PC-3 (cell line): ENCODE measurements at regions not wholly inside any gene's neighbourhood (a gene's known extent, or its start where the extent isn't known, plus 50 kb on each side); places are given as distances from the start of the nearest gene placed in this dataset.
"Not testable (repeated sequence)": the region's sequence is repeated elsewhere in the genome, so short reads cannot be mapped to it uniquely, and the experiment has no call there.

Source experiments
- ATAC-seq: fragments of 200-7000 bp; cut with Tn5 transposase; 2 replicates; pipeline ENCODE4 v1.9.1; 2020; ENCODE audit warnings: mild to moderate bottlenecking, moderate library complexity
- BruUV-seq: library from RNA; stranded (reverse); fragments of 400-500 nt; replicated peaks from 2 replicates; lab custom pipeline; 2021; lab: Mats Ljungman, UMichigan
- CTCF ChIA-PET: fragments of 300-600 bp; sonication (Branson Sonifier 250); formaldehyde crosslinking; loops from one replicate; lab custom pipeline; 2022; ENCODE audit warnings: antibody characterized with exemption; lab: Charles Lee
- POLR2A ChIA-PET: fragments of 300-600 bp; sonication (Branson Sonifier 250); formaldehyde crosslinking; loops from one replicate; lab custom pipeline; 2022; ENCODE audit warnings: antibody characterized with exemption; ENCODE audit not compliant: unreplicated experiment; lab: Charles Lee
- DNase-seq: peaks from one replicate; pipeline ENCODE4 v3.0.0-alpha.2; 2015
- H2AFZ ChIP-seq: fragments of 300-600 bp; sonication (generic); 2 replicates; pipeline ENCODE4 v1.6.0; 2016; ENCODE audit warnings: antibody characterized with exemption, low read length
- H3F3A ChIP-seq: fragments of 300-600 bp; sonication (generic); one replicate; pipeline ENCODE4 v1.6.0; 2017; ENCODE audit warnings: antibody characterized with exemption, low read length, control low read depth, mild to moderate bottlenecking; ENCODE audit not compliant: unreplicated experiment
- H3K27ac ChIP-seq: fragments of 300-600 bp; sonication (generic); 2 replicates; pipeline ENCODE4 v1.5.1; 2016; ENCODE audit warnings: mild to moderate bottlenecking, low read length
- H3K27me3 ChIP-seq: fragments of 300-600 bp; sonication (generic); 2 replicates; pipeline ENCODE4 v1.6.1; 2016; ENCODE audit warnings: low read length, mixed read lengths
- H3K36me3 ChIP-seq: fragments of 300-600 bp; sonication (generic); 2 replicates; pipeline ENCODE4 v1.6.1; 2016; ENCODE audit warnings: low read depth, mixed run types, low read length, mixed read lengths
- H3K4me1 ChIP-seq: fragments of 300-600 bp; sonication (generic); 2 replicates; pipeline ENCODE4 v1.5.1; 2016; ENCODE audit warnings: low read length; ENCODE audit not compliant: insufficient read depth
- H3K4me2 ChIP-seq: fragments of 300-600 bp; sonication (generic); 2 replicates; pipeline ENCODE4 v1.6.0; 2016; ENCODE audit warnings: low read length
- H3K4me3 ChIP-seq: fragments of 300-600 bp; sonication (generic); 2 replicates; pipeline ENCODE4 v1.5.1; 2016; ENCODE audit warnings: mild to moderate bottlenecking, low read length, mixed read lengths
- H3K79me2 ChIP-seq: fragments of 300-600 bp; sonication (generic); 2 replicates; pipeline ENCODE4 v1.6.1; 2017; ENCODE audit warnings: low read length, mixed read lengths
- H3K9ac ChIP-seq: fragments of 300-600 bp; sonication (generic); 2 replicates; pipeline ENCODE4 v1.6.0; 2016; ENCODE audit warnings: mild to moderate bottlenecking, low read length
- H3K9me2 ChIP-seq: fragments of 300-600 bp; sonication (generic); replicated peaks from 2 replicates; pipeline ENCODE4 v1.6.1; 2016; ENCODE audit warnings: mixed run types, low read length, mixed read lengths
- H3K9me3 ChIP-seq: fragments of 300-600 bp; sonication (generic); 2 replicates; pipeline ENCODE4 v1.6.1; 2016; ENCODE audit warnings: low read length, mixed read lengths
- H4K20me1 ChIP-seq: fragments of 300-600 bp; sonication (generic); 2 replicates; pipeline ENCODE4 v1.6.1; 2016; ENCODE audit warnings: low read length, mixed read lengths
- EZH2 ChIP-seq: fragments of 300-600 bp; sonication (generic); IDR thresholded peaks from one replicate; pipeline ENCODE4 v1.6.1; 2017; ENCODE audit warnings: antibody characterized with exemption, mild to moderate bottlenecking, low read length; ENCODE audit not compliant: unreplicated experiment
- EZH2phosphoT487 ChIP-seq: fragments of 300-600 bp; sonication (generic); IDR thresholded peaks from 2 replicates; pipeline ENCODE4 v1.6.1; 2018; ENCODE audit warnings: mild to moderate bottlenecking, antibody characterized with exemption, low read length, borderline replicate concordance
- intact Hi-C: fragments of 100-400 bp; cut with micrococcal nuclease; formaldehyde crosslinking; loops from 2 replicates; pipeline ENCODE4 v1.9.0; 2023
- TF ChIP-seq, protein P1 (sequence below): fragments of 300-600 bp; sonication (generic); conservative IDR thresholded peaks from 2 replicates; pipeline ENCODE4 v1.5.1; 2017; ENCODE audit warnings: antibody characterized with exemption, low read depth, mild to moderate bottlenecking, low read length

GRCh38 chr17:14724770-14725169 is 423.9 kb downstream of the HS3ST3B1 start:
- H3K9ac ChIP-seq, result no peak overlapping the region
- no TSS peak for BruUV-seq
- ATAC-seq, result no peak
- H3K9me3 ChIP-seq, result 0 out of 2 replicates have a peak, but pooled peaks cover 4% of the 10 kb centered on the region
- no peaks in the 10 kb centered on the region for H4K20me1 ChIP-seq
- no peak overlapping the region for H3K4me3 ChIP-seq
- no peak overlapping the region for H2AFZ ChIP-seq
- CTCF ChIA-PET, result no interaction called here
- no peaks in the 10 kb centered on the region for H3K36me3 ChIP-seq
- TF ChIP-seq, protein P1, sequence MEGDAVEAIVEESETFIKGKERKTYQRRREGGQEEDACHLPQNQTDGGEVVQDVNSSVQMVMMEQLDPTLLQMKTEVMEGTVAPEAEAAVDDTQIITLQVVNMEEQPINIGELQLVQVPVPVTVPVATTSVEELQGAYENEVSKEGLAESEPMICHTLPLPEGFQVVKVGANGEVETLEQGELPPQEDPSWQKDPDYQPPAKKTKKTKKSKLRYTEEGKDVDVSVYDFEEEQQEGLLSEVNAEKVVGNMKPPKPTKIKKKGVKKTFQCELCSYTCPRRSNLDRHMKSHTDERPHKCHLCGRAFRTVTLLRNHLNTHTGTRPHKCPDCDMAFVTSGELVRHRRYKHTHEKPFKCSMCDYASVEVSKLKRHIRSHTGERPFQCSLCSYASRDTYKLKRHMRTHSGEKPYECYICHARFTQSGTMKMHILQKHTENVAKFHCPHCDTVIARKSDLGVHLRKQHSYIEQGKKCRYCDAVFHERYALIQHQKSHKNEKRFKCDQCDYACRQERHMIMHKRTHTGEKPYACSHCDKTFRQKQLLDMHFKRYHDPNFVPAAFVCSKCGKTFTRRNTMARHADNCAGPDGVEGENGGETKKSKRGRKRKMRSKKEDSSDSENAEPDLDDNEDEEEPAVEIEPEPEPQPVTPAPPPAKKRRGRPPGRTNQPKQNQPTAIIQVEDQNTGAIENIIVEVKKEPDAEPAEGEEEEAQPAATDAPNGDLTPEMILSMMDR, result no peak
- TF ChIP-seq EZH2, result no peak
- no peak for TF ChIP-seq EZH2phosphoT487
- H3F3A ChIP-seq, result no peaks in the 10 kb centered on the region
- H3K9me2 ChIP-seq, result 0 out of 2 replicates have a peak, but pooled peaks cover 4% of the 10 kb centered on the region
- H3K4me1 ChIP-seq, result no peaks in the 10 kb centered on the region
- intact Hi-C loops, result no loop called here
- H3K27ac ChIP-seq, result no peak overlapping the region
- POLR2A ChIA-PET, result no interaction called here
- H3K4me2 ChIP-seq, result no peak overlapping the region
- peaks cover 25% of the 10 kb centered on the region for H3K27me3 ChIP-seq
- no peak for DNase-seq
- no peaks in the 10 kb centered on the region for H3K79me2 ChIP-seq

- H4K20me1 ChIP-seq, DNase-seq, H3K9me3 ChIP-seq, H3K36me3 ChIP-seq, H3K79me2 ChIP-seq, H3K4me3 ChIP-seq, H3K27ac ChIP-seq, H2AFZ ChIP-seq, H3F3A ChIP-seq, ATAC-seq, H3K9me2 ChIP-seq, CTCF ChIA-PET, H3K9ac ChIP-seq, POLR2A ChIA-PET, BruUV-seq, intact Hi-C loops, H3K4me1 ChIP-seq, H3K4me2 ChIP-seq: not testable (repeated sequence)
- peaks cover 35% of the 10 kb centered on the region for H3K27me3 ChIP-seq
Observed at GRCh38 chr17:14723349-14723748, 422.5 kb downstream of the HS3ST3B1 start.

DNA sequence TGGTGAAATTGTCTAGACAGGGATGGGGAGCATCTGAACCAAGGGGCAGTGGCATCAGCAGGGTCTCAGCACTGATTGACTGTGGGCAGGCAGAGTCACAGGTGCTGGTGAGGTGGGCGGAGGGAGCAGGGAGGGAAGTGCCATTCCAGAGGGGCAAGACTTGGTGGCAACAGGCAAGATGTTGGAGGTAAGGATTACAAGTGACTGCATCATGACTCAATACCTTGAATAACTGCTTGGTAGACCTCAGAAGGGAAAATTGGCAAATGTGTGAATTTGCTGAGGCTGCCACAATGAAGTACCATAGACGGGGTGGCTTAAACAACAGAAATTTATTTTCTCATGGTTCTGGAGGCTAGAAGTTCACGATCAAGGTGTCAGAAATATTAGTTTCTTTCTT is 419.1 kb downstream of the HS3ST3B1 start:
- POLR2A ChIA-PET, result no interaction called here
- no peak overlapping the region for H3K9ac ChIP-seq
- H3K27ac ChIP-seq, result no peak overlapping the region
- no TSS peak for BruUV-seq
- TF ChIP-seq EZH2 (no peak), EZH2phosphoT487 (no peak)
- TF ChIP-seq, protein P1, result no peak
- H3K36me3 ChIP-seq, result no peaks in the 10 kb centered on the region
- no peaks in the 10 kb centered on the region for H3K4me1 ChIP-seq
- intact Hi-C loops, result no loop called here
- H2AFZ ChIP-seq, result no peak overlapping the region
- peaks cover 41% of the 10 kb centered on the region for H3K27me3 ChIP-seq
- H3K79me2 ChIP-seq, result no peaks in the 10 kb centered on the region
- no peaks in the 10 kb centered on the region for H3K9me2 ChIP-seq
- peak; percentile 18 for DNase-seq
- no peaks in the 10 kb centered on the region for H4K20me1 ChIP-seq
- no peak for ATAC-seq
- 0 out of 2 replicates have a peak, but pooled peaks cover 4% of the 10 kb centered on the region for H3K9me3 ChIP-seq
- no peaks in the 10 kb centered on the region for H3F3A ChIP-seq
- CTCF ChIA-PET, result no interaction called here
- H3K4me3 ChIP-seq, result no peak overlapping the region
- H3K4me2 ChIP-seq, result no peak overlapping the region
